ENCODE measurements at regions not wholly inside any gene's neighbourhood (a gene's known extent, or its start where the extent isn't known, plus 50 kb on each side); places are given as distances from the start of the nearest gene placed in this dataset.

GRCh38 chr11:26028393-26028911 is 303.5 kb upstream of the ANO3 start:
- no peak for DNase-seq (ENCODE audit: low spot score)
- in situ Hi-C loops (cut with MboI; ENCODE audit: low pct_unique_long_range_greater_than_20kb, low sequenced_read_pairs, unreplicated experiment): no loop called here

DNA sequence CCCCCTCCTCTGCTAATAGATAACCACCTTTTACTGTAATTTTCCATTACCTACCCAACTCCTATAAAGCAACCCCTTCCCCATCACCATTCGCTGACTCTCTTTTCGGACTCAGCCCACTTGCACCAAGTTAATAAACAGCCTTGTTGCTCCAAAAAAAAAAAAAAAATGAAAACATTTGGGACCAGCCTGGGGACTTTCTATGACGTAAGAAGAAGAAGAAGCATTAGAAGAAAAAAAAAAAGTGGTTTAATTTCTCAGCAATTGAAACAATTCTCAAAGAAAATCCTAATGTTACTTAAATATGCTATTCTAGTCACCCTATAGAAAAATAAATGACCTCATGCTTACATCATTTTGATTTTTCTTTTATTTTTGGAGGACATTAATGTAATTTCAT is 301.5 kb upstream of the ANO3 start:
- DNase-seq (ENCODE audit: low spot score): no peak
- in situ Hi-C loops (cut with MboI; ENCODE audit: low pct_unique_long_range_greater_than_20kb, low sequenced_read_pairs, unreplicated experiment): no loop called here
- TF ChIP-seq, protein P1, sequence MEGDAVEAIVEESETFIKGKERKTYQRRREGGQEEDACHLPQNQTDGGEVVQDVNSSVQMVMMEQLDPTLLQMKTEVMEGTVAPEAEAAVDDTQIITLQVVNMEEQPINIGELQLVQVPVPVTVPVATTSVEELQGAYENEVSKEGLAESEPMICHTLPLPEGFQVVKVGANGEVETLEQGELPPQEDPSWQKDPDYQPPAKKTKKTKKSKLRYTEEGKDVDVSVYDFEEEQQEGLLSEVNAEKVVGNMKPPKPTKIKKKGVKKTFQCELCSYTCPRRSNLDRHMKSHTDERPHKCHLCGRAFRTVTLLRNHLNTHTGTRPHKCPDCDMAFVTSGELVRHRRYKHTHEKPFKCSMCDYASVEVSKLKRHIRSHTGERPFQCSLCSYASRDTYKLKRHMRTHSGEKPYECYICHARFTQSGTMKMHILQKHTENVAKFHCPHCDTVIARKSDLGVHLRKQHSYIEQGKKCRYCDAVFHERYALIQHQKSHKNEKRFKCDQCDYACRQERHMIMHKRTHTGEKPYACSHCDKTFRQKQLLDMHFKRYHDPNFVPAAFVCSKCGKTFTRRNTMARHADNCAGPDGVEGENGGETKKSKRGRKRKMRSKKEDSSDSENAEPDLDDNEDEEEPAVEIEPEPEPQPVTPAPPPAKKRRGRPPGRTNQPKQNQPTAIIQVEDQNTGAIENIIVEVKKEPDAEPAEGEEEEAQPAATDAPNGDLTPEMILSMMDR (IDR thresholded peaks at IDR 0.05; ENCODE audit: extremely low read depth, insufficient read depth, missing control alignments): no peak

More at GRCh38 chr11:26028393-26028911, 303.5 kb upstream of the ANO3 start:
- TF ChIP-seq, protein P1 (IDR thresholded peaks at IDR 0.05; ENCODE audit: extremely low read depth, insufficient read depth, missing control alignments): no peak

- in situ Hi-C loops (cut with MboI; ENCODE audit: low pct_unique_long_range_greater_than_20kb, low sequenced_read_pairs, unreplicated experiment): no loop called here
- DNase-seq (ENCODE audit: low spot score): no peak
- TF ChIP-seq, protein P1 (IDR thresholded peaks at IDR 0.05; ENCODE audit: extremely low read depth, insufficient read depth, missing control alignments): no peak
These were observed 299.7 kb upstream of the ANO3 start for GRCh38 chr11:26032241-26032640.

DNA sequence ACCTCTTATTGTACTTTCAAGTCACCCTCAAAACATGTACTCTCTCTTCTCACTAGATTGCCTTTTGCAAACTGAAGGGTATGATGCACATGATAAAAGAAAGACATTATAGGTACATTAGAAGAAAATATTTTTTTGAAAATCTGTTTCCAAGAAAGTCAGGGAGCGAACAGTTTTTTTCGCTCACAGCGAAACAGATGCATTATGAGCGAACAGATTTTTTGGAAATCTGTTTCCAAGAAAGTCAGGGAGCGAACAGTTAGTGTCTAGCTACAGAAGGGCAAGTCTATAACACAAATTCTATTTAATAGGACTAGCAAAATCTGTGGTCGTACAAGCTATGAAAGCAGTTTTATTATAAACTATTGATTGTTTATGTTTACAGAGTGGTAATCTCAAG is 296.2 kb upstream of the ANO3 start:
- DNase-seq (ENCODE audit: low spot score): no peak
- in situ Hi-C loops (cut with MboI; ENCODE audit: low pct_unique_long_range_greater_than_20kb, low sequenced_read_pairs, unreplicated experiment): no loop called here
- TF ChIP-seq, protein P1 (IDR thresholded peaks at IDR 0.05; ENCODE audit: extremely low read depth, insufficient read depth, missing control alignments): no peak

DNA sequence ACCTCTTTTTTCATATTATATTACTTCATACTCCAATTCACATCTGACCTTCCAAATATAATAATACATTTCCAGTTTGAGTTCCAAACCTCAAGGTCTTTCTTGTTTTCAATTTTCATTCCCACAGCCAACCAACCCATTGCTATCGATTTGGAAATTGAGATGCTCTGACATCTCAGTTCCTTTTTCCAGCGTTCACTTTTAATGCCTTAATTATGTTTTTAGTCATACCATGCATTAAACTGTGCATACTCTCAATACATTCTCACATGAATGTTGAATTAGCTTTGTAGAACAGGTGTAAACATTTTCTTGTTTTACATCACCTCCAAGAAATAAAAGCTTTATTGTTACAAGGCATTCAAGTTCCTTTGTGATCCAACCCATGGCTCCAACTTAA is 294.2 kb upstream of the ANO3 start:
- no peak for DNase-seq (ENCODE audit: low spot score)
- in situ Hi-C loops (cut with MboI; ENCODE audit: low pct_unique_long_range_greater_than_20kb, low sequenced_read_pairs, unreplicated experiment): no loop called here
- TF ChIP-seq, protein P1 (IDR thresholded peaks at IDR 0.05; ENCODE audit: extremely low read depth, insufficient read depth, missing control alignments): no peak

DNA sequence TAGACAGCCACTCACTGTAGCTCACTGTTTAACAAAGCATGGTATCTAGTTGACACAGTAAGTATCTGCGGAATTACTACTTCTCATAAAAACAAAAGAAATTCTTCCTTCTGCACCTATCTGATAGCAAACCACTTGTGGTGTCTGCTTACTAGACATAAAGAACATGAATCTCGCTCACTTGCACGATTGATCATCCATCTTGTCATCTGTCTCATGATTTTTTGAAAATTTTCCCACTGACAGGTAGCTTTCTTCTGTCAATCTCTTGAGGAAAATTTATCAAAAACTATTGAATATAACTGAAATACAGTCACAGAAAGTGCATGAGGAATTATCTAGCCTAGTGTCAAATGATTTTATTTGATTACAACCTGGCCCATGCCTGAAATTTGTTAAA is 291.6 kb upstream of the ANO3 start:
- DNase-seq (ENCODE audit: low spot score): no peak
- TF ChIP-seq, protein P1 (IDR thresholded peaks at IDR 0.05; ENCODE audit: extremely low read depth, insufficient read depth, missing control alignments): no peak
- in situ Hi-C loops (cut with MboI; ENCODE audit: low pct_unique_long_range_greater_than_20kb, low sequenced_read_pairs, unreplicated experiment): no loop called here

DNA sequence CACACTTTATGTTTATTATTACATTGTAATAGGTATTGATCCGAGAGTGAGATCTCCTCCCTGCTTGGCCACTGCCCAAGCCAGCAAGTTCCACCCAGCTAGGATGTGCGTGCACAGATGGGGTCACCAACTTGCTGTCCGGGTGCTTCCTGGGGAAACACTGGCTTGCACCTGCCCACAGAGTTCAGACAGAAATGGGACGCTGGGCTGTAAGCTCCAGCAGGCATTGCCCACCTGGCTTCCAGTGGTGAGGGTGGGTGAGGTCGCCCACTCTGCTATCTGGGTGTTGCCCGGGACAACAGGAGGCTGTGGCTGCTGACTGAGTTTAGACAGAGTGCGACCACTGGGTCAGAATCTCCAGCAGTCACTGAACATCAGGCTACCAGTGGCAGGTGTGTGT is 289.8 kb upstream of the ANO3 start:
- in situ Hi-C loops (cut with MboI; ENCODE audit: low pct_unique_long_range_greater_than_20kb, low sequenced_read_pairs, unreplicated experiment): no loop called here
- no peak for DNase-seq (ENCODE audit: low spot score)
- TF ChIP-seq, protein P1 (IDR thresholded peaks at IDR 0.05; ENCODE audit: extremely low read depth, insufficient read depth, missing control alignments): no peak
